A673 (cell line): ENCODE measurements at regions not wholly inside any gene's neighbourhood (a gene's known extent, or its start where the extent isn't known, plus 50 kb on each side); places are given as distances from the start of the nearest gene placed in this dataset.
A peak's percentile ranks its signal among the peaks of the same experiment; 100 is the strongest.

ENCODE experiments used
- BruUV-seq: library from RNA; stranded (reverse); fragments of 400-500 nt; replicated peaks from 2 replicates; lab custom pipeline; 2021; lab: Mats Ljungman, UMichigan
- CTCF ChIA-PET: fragments of 300-600 bp; sonication (Branson Sonifier 250); formaldehyde crosslinking; loops from one replicate; lab custom pipeline; 2022; ENCODE audit warnings: antibody characterized with exemption; lab: Charles Lee
- POLR2A ChIA-PET: fragments of 300-600 bp; sonication (Branson Sonifier 250); formaldehyde crosslinking; loops from one replicate; lab custom pipeline; 2022; ENCODE audit warnings: antibody characterized with exemption; ENCODE audit not compliant: low non-redundant PET; lab: Charles Lee
- DNase-seq: peaks from one replicate; pipeline ENCODE4 v3.0.0-alpha.2; 2015; ENCODE audit warnings: low spot score
- H3K27ac ChIP-seq: fragments of 200-600 bp; sonication (generic); 2 replicates; pipeline ENCODE4 v1.5.1; 2016; ENCODE audit warnings: mixed run types, low read depth, mild to moderate bottlenecking, mixed read lengths, antibody characterized with exemption, low read length; ENCODE audit not compliant: poor library complexity, severe bottlenecking
- H3K27me3 ChIP-seq: fragments of 200-600 bp; sonication (generic); replicated peaks from 2 replicates; pipeline ENCODE4 v1.6.1; 2017; ENCODE audit warnings: mixed run types, low read depth, mild to moderate bottlenecking, mixed read lengths, antibody characterized with exemption, low read length; ENCODE audit not compliant: insufficient read depth, poor library complexity
- H3K36me3 ChIP-seq: fragments of 200-600 bp; sonication (generic); 2 replicates; pipeline ENCODE4 v1.6.1; 2016; ENCODE audit warnings: mixed run types, mild to moderate bottlenecking, mixed read lengths, antibody characterized with exemption, low read length; ENCODE audit not compliant: insufficient read depth, poor library complexity, severe bottlenecking
- H3K4me1 ChIP-seq: fragments of 200-600 bp; sonication (generic); 2 replicates; pipeline ENCODE4 v1.6.1; 2017; ENCODE audit warnings: mixed run types, mild to moderate bottlenecking, mixed read lengths, antibody characterized with exemption, low read length; ENCODE audit not compliant: insufficient read depth, poor library complexity, severe bottlenecking
- H3K4me3 ChIP-seq: fragments of 200-600 bp; sonication (generic); 2 replicates; pipeline ENCODE4 v1.5.1; 2016; ENCODE audit warnings: low read depth, mixed run types, mild to moderate bottlenecking, mixed read lengths, low read length; ENCODE audit not compliant: poor library complexity, severe bottlenecking
- H3K9me3 ChIP-seq: fragments of 200-600 bp; sonication (generic); 2 replicates; pipeline ENCODE4 v1.6.1; 2016; ENCODE audit warnings: mixed run types, low read depth, mild to moderate bottlenecking, mixed read lengths, antibody characterized with exemption, low read length; ENCODE audit not compliant: poor library complexity, severe bottlenecking
- CTCF ChIP-seq: fragments of 300-800, 200-600 bp; sonication (generic); conservative IDR thresholded peaks from 2 replicates; pipeline ENCODE4 v1.5.1; 2017; ENCODE audit warnings: low read depth, mild to moderate bottlenecking, antibody characterized with exemption, low read length, moderate library complexity, mixed read lengths
- EZH2 ChIP-seq: fragments of 200-600 bp; sonication (generic); IDR thresholded peaks from 2 replicates; pipeline ENCODE4 v1.6.1; 2017; ENCODE audit warnings: borderline replicate concordance, low read depth, mild to moderate bottlenecking, mixed read lengths, antibody characterized with exemption, low read length; ENCODE audit not compliant: poor library complexity, severe bottlenecking
- intact Hi-C: fragments of 100-400 bp; cut with micrococcal nuclease; formaldehyde crosslinking; loops from one replicate; pipeline ENCODE4 v1.10.0; 2022; ENCODE audit not compliant: unreplicated experiment

- intact Hi-C loops = no loop called here
- BruUV-seq = no TSS peak
- DNase-seq = no peak
- no peaks in the 10 kb centered on the region for H3K36me3 ChIP-seq
- no peaks in the 10 kb centered on the region for H3K9me3 ChIP-seq
- H3K27me3 ChIP-seq = no peaks in the 10 kb centered on the region
- CTCF ChIA-PET = no interaction called here
- POLR2A ChIA-PET = no interaction called here
- TF ChIP-seq CTCF = no peak
- TF ChIP-seq EZH2 = no peak
- H3K27ac ChIP-seq = no peak overlapping the region
- H3K4me1 ChIP-seq = no peaks in the 10 kb centered on the region
- no peak overlapping the region for H3K4me3 ChIP-seq
These were observed 85.9 kb downstream of the ACTBL2 start for GRCh38 chr5:57396701-57397100.

GRCh38 chr5:57394421-57395210 lies 88.0 kb downstream of the ACTBL2 start:
- Histone ChIP-seq H3K36me3 (no peaks in the 10 kb centered on the region), H3K27ac (no peak overlapping the region), H3K4me1 (no peaks in the 10 kb centered on the region), H3K4me3 (no peak overlapping the region), H3K27me3 (no peaks in the 10 kb centered on the region), H3K9me3 (no peaks in the 10 kb centered on the region)
- CTCF ChIA-PET = no interaction called here
- no peak for TF ChIP-seq EZH2
- TF ChIP-seq CTCF = no peak
- no peak for DNase-seq
- no TSS peak for BruUV-seq
- intact Hi-C loops = no loop called here
- POLR2A ChIA-PET = no interaction called here

GRCh38 chr5:57386958-57387357 lies 95.7 kb downstream of the ACTBL2 start:
- POLR2A ChIA-PET = no interaction called here
- CTCF ChIA-PET = no interaction called here

More at GRCh38 chr5:57386958-57387357, 95.7 kb downstream of the ACTBL2 start:
- H3K4me3 ChIP-seq = no peak overlapping the region
- no peak overlapping the region for H3K27ac ChIP-seq
- no peaks in the 10 kb centered on the region for H3K36me3 ChIP-seq
- H3K9me3 ChIP-seq = no peaks in the 10 kb centered on the region
- peak; percentile 15 for DNase-seq
- peaks cover 9% of the 10 kb centered on the region for H3K4me1 ChIP-seq
- TF ChIP-seq CTCF (no peak), EZH2 (no peak)
- BruUV-seq = no TSS peak
- H3K27me3 ChIP-seq = no peaks in the 10 kb centered on the region
- intact Hi-C loops = no loop called here
